ENCODE measurements at regions not wholly inside any gene's neighbourhood (a gene's known extent, or its start where the extent isn't known, plus 50 kb on each side); places are given as distances from the start of the nearest gene placed in this dataset.

- Mint-ChIP-seq H3K4me1 (no peaks in the 10 kb centered on the region), H3K36me3 (no peaks in the 10 kb centered on the region), H3K27ac (no peak overlapping the region), H3K4me3 (no peak overlapping the region), H3K27me3 (ENCODE audit: low read depth in 3 of 3) (peaks cover 0 to 1% (median 0%) of the 10 kb centered on the region in 3 donors), H3K9me3 (peaks cover 0 to 6% (median 2%) of the 10 kb centered on the region in 7 donors)
- no peak for TF ChIP-seq CTCF (IDR thresholded peaks at IDR 0.05)
- no peaks in the 10 kb centered on the region for H4K20me1 ChIP-seq (ENCODE audit: insufficient read depth, low read length)
- H3K9ac ChIP-seq (ENCODE audit: insufficient read depth, low read length, poor library complexity, severe bottlenecking), result no peak overlapping the region
- H2AFZ ChIP-seq (ENCODE audit: insufficient read depth, low read depth, low read length, poor library complexity, severe bottlenecking), result no peak overlapping the region
- H3K79me2 ChIP-seq (ENCODE audit: insufficient read depth, low read length), result no peaks in the 10 kb centered on the region
- no peak overlapping the region for H3K27ac ChIP-seq (ENCODE audit: low read depth in 1 of 2, low read length in 2 of 2)
- H3K4me3 ChIP-seq (replicated peaks in 1 of 3; ENCODE audit: low read depth in 2 of 3, low read length in 3 of 3), result no peak overlapping the region
- H3K4me2 ChIP-seq (replicated peaks; ENCODE audit: extremely low read depth, low read length, poor library complexity, severe bottlenecking), result no peak overlapping the region
- H3K27me3 ChIP-seq (ENCODE audit: control insufficient read depth in 2 of 2, insufficient read depth in 2 of 2, low read length in 2 of 2), result no peaks in the 10 kb centered on the region
- intact Hi-C loops (cut with micrococcal nuclease), result no loop called here
- no CpG with 5 or more reads among the region's 1 CpG for WGBS (ENCODE audit: insufficient coverage)
- H3K36me3 ChIP-seq (replicated peaks in 1 of 2; ENCODE audit: control insufficient read depth in 1 of 2, insufficient read depth in 2 of 2, low read length in 2 of 2), result no peaks in the 10 kb centered on the region
- DNase-seq, result no peak
- H3K4me1 ChIP-seq (ENCODE audit: control insufficient read depth in 1 of 2, insufficient read depth in 2 of 2, low read length in 2 of 2), result no peaks in the 10 kb centered on the region
- no peaks in the 10 kb centered on the region for H3K9me3 ChIP-seq (replicated peaks in 1 of 2; ENCODE audit: control insufficient read depth in 1 of 2, insufficient read depth in 1 of 2, low read length in 2 of 2)
Measured at GRCh38 chr13:83298617-83299016, 583.7 kb downstream of the SLITRK1 start.

GRCh38 chr13:83297586-83298290, 584.5 kb downstream of the SLITRK1 start:
- H3K36me3 ChIP-seq (replicated peaks in 1 of 2; ENCODE audit: control insufficient read depth in 1 of 2, insufficient read depth in 2 of 2, low read length in 2 of 2), result no peaks in the 10 kb centered on the region
- WGBS (ENCODE audit: insufficient coverage), result 76% methylated on average over 3 of the region's 8 CpGs
- intact Hi-C loops (cut with micrococcal nuclease), result no loop called here

More at GRCh38 chr13:83297586-83298290, 584.5 kb downstream of the SLITRK1 start:
- Histone ChIP-seq H3K4me2 (replicated peaks; ENCODE audit: extremely low read depth, low read length, poor library complexity, severe bottlenecking) (no peak overlapping the region), H3K27me3 (ENCODE audit: control insufficient read depth in 2 of 2, insufficient read depth in 2 of 2, low read length in 2 of 2) (no peaks in the 10 kb centered on the region), H3K4me3 (replicated peaks in 1 of 3; ENCODE audit: low read depth in 2 of 3, low read length in 3 of 3) (no peak overlapping the region), H3K9ac (ENCODE audit: insufficient read depth, low read length, poor library complexity, severe bottlenecking) (no peak overlapping the region), H4K20me1 (ENCODE audit: insufficient read depth, low read length) (no peaks in the 10 kb centered on the region), H3K4me1 (ENCODE audit: control insufficient read depth in 1 of 2, insufficient read depth in 2 of 2, low read length in 2 of 2) (no peaks in the 10 kb centered on the region), H2AFZ (ENCODE audit: insufficient read depth, low read depth, low read length, poor library complexity, severe bottlenecking) (no peak overlapping the region), H3K9me3 (replicated peaks in 1 of 2; ENCODE audit: control insufficient read depth in 1 of 2, insufficient read depth in 1 of 2, low read length in 2 of 2) (no peaks in the 10 kb centered on the region), H3K27ac (ENCODE audit: low read depth in 1 of 2, low read length in 2 of 2) (no peak overlapping the region), H3K79me2 (ENCODE audit: insufficient read depth, low read length) (no peaks in the 10 kb centered on the region)
- Mint-ChIP-seq H3K27ac (no peak overlapping the region), H3K36me3 (no peaks in the 10 kb centered on the region), H3K4me1 (no peaks in the 10 kb centered on the region), H3K27me3 (ENCODE audit: low read depth in 3 of 3) (peaks cover 0 to 1% (median 0%) of the 10 kb centered on the region in 3 donors), H3K4me3 (no peak overlapping the region), H3K9me3 (peaks cover 0 to 6% (median 2%) of the 10 kb centered on the region in 7 donors)
- DNase-seq, result no peak
- TF ChIP-seq CTCF (IDR thresholded peaks at IDR 0.05), result no peak

Measured in CD14-positive monocyte (primary cell).